GM21737 (cell line): ENCODE measurements at regions not wholly inside any gene's neighbourhood (a gene's known extent, or its start where the extent isn't known, plus 50 kb on each side); places are given as distances from the start of the nearest gene placed in this dataset.

Experiments
- ATAC-seq: cut with Tn5 transposase; IDR thresholded peaks from one replicate; pipeline ENCODE4 v1.9.1; 2021; ENCODE audit warnings: mild to moderate bottlenecking, moderate library complexity; ENCODE audit not compliant: unreplicated experiment

GRCh38 chr1:168991667-168992475 lies 114.6 kb upstream of the ATP1B1 start:
- ATAC-seq, result no peak

- no peak for ATAC-seq
Observed at GRCh38 chr1:169001353-169001752, 105.1 kb upstream of the ATP1B1 start.

- ATAC-seq, result no peak
Observed at GRCh38 chr1:169003864-169004516, 102.5 kb upstream of the ATP1B1 start.

- no peak for ATAC-seq
Observed at GRCh38 chr1:169005776-169006175, 100.7 kb upstream of the ATP1B1 start.

GRCh38 chr1:169009666-169010065 lies 96.8 kb upstream of the ATP1B1 start:
- no peak for ATAC-seq

GRCh38 chr1:169012416-169012815 lies 94.1 kb upstream of the ATP1B1 start:
- peak; percentile 68 for ATAC-seq

- no peak for ATAC-seq
Observed at GRCh38 chr1:169013821-169014220, 92.7 kb upstream of the ATP1B1 start.

GRCh38 chr1:169015464-169015863 lies 91.0 kb upstream of the ATP1B1 start:
- ATAC-seq, result no peak

- no peak for ATAC-seq
Observed at GRCh38 chr1:169018751-169019150, 87.7 kb upstream of the ATP1B1 start.

- no peak for ATAC-seq
Observed at GRCh38 chr1:169019419-169020058, 87.0 kb upstream of the ATP1B1 start.

GRCh38 chr1:169020684-169021083 lies 85.8 kb upstream of the ATP1B1 start:
- ATAC-seq, result no peak

GRCh38 chr1:169022648-169023047 lies 83.8 kb upstream of the ATP1B1 start:
- no peak for ATAC-seq

- no peak for ATAC-seq
Observed at GRCh38 chr1:169024255-169024654, 82.2 kb upstream of the ATP1B1 start.

- ATAC-seq, result peak; percentile 90
Observed at GRCh38 chr1:169024800-169025271, 81.7 kb upstream of the ATP1B1 start.

GRCh38 chr1:169025412-169025811 lies 81.1 kb upstream of the ATP1B1 start:
- no peak for ATAC-seq

- ATAC-seq, result peak; percentile 43
Observed at GRCh38 chr1:169027607-169028320, 78.7 kb upstream of the ATP1B1 start.

GRCh38 chr1:169031566-169032224 lies 74.8 kb upstream of the ATP1B1 start:
- ATAC-seq, result no peak

GRCh38 chr1:169041366-169041765 lies 65.1 kb upstream of the ATP1B1 start:
- no peak for ATAC-seq

- no peak for ATAC-seq
Observed at GRCh38 chr1:169042377-169042776, 64.1 kb upstream of the ATP1B1 start.

- ATAC-seq, result no peak
Observed at GRCh38 chr1:169043823-169044222, 62.7 kb upstream of the ATP1B1 start.

GRCh38 chr1:169044296-169044695 lies 62.2 kb upstream of the ATP1B1 start:
- peak; percentile 92 for ATAC-seq
